NT2/D1 (cell line): ENCODE measurements at regions not wholly inside any gene's neighbourhood (a gene's known extent, or its start where the extent isn't known, plus 50 kb on each side); places are given as distances from the start of the nearest gene placed in this dataset.
A peak's percentile ranks its signal among the peaks of the same experiment; 100 is the strongest.
"Not testable (repeated sequence)": the region's sequence is repeated elsewhere in the genome, so short reads cannot be mapped to it uniquely, and the experiment has no call there.

Source experiments
- DNase-seq: peaks from one replicate; pipeline ENCODE4 v3.0.0-alpha.2; 2011; ENCODE audit warnings: low read depth, low spot score
- H3K27me3 ChIP-seq: 2 replicates; pipeline ENCODE4 v1.6.0; 2011; ENCODE audit warnings: mild to moderate bottlenecking; ENCODE audit not compliant: insufficient read length, insufficient read depth
- H3K36me3 ChIP-seq: 2 replicates; pipeline ENCODE4 v1.6.1; 2011; ENCODE audit warnings: mild to moderate bottlenecking, low read length, mixed read lengths; ENCODE audit not compliant: insufficient read depth, insufficient read length
- H3K4me1 ChIP-seq: 2 replicates; pipeline ENCODE4 v1.5.1; 2011; ENCODE audit not compliant: insufficient read depth, insufficient read length
- H3K4me3 ChIP-seq: 2 replicates; pipeline ENCODE4 v1.5.1; 2011; ENCODE audit warnings: low read depth; ENCODE audit not compliant: insufficient read length
- H3K9ac ChIP-seq: 2 replicates; pipeline ENCODE4 v1.6.0; 2011; ENCODE audit warnings: low read depth; ENCODE audit not compliant: insufficient read length
- H3K9me3 ChIP-seq: 2 replicates; pipeline ENCODE4 v1.5.1; 2011; ENCODE audit warnings: mild to moderate bottlenecking, low read length; ENCODE audit not compliant: insufficient read depth

DNA sequence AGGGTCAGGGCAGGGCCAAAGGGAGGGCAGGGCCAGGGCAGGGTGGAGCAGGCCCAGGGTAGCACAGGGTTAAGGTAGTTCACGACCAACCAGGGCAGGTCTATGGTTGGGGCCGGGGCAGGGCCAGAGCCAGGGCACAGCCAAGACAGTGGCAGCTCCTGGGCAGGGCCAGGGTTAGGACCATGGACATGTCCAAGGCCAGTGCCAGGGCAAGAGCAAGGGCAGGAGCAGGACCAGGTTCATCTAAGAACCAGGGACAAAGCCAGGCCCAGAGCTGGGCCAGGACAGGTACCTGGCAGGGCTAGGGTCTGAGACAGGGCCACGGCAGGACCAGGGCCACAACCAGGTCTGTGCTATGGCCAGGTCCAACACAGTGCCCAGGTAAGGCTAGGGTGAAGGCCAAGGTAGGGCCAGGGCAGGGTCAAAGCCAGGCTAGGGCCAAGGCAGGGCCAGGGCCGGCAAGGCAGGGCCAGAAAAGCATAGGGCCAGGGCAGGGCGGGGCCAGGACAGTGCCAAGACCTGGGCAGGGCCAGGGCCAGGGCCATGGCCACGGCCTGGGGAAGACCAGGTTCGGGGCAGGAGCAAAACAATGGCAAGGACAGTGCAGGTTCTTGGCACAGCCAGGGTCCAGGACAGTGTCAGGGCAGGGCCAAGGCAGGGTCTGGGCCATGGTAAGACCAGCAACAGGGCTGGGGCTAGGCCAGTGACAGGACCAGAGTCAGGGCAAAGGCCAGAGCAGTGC, 2874.4 kb downstream of the RPIA start:
- not testable (repeated sequence) for H3K9me3 ChIP-seq, DNase-seq

DNA sequence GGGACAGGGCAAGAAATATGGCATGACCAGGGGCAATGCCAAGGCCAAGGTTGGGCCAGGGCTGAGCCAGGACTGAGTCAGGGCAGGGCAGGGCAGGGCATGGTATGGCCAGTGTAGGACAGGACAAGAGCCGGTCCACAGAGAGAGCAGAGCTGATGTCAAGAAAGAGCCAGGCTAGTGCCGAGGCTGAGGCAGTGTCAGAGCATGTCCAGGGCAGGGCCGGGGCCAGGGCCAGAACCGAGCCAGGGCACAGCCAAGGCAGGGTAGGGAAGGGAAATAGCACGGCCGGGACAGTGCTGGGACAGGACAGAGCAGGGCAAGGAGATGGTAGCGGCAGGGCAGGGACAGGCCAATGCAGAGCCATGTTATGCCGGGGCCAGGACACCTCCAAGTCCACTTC, 2875.1 kb downstream of the RPIA start:
- H3K27me3 ChIP-seq, DNase-seq, H3K4me3 ChIP-seq, H3K9ac ChIP-seq, H3K4me1 ChIP-seq, H3K36me3 ChIP-seq, H3K9me3 ChIP-seq: not testable (repeated sequence)

More for the DNA sequence above, 2874.4 kb downstream of the RPIA start:
- H3K9ac ChIP-seq, H3K27me3 ChIP-seq, H3K36me3 ChIP-seq, H3K4me1 ChIP-seq, H3K4me3 ChIP-seq: not testable (repeated sequence)

DNA sequence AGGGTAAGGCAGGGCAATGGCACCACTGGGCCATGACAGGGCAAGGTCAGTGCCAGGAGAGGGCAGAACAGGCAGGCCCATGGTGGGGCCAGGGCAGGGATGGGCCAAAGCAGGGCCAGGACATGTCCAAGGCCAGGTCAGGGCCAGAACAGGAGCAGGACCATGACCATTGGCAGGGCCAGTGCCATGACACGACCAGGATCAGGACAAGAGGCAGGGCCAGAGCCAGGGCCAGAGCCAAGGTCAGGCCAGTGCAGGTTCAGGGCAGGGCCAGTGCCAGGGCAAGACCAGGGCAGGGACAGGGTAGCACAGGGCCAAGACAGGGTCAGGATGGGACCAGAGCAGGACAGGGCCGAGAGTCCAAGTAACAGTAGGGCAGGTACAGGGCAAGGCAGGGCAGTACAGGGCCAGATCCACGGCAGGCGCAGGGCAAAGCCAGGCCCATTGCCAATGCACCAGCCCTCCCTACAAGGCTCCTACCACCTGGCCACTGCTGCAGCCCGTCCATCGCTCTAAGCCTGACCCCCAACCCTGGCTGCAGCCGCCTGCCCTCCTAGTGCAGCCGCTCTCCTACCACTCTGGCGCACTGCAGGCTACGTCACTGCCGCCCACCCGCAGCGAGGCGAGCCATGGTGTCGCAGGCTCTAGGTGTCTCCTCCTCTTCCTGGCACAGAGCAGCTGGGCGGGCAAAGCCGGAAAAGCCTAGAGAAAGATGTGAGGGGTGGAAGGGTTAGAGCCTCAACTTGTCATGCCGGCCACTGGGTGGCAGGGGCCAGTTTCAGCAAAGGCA, 2876.3 kb downstream of the RPIA start:
- not testable (repeated sequence) for H3K4me1 ChIP-seq, H3K36me3 ChIP-seq, DNase-seq, H3K27me3 ChIP-seq, H3K9me3 ChIP-seq, H3K4me3 ChIP-seq, H3K9ac ChIP-seq

DNA sequence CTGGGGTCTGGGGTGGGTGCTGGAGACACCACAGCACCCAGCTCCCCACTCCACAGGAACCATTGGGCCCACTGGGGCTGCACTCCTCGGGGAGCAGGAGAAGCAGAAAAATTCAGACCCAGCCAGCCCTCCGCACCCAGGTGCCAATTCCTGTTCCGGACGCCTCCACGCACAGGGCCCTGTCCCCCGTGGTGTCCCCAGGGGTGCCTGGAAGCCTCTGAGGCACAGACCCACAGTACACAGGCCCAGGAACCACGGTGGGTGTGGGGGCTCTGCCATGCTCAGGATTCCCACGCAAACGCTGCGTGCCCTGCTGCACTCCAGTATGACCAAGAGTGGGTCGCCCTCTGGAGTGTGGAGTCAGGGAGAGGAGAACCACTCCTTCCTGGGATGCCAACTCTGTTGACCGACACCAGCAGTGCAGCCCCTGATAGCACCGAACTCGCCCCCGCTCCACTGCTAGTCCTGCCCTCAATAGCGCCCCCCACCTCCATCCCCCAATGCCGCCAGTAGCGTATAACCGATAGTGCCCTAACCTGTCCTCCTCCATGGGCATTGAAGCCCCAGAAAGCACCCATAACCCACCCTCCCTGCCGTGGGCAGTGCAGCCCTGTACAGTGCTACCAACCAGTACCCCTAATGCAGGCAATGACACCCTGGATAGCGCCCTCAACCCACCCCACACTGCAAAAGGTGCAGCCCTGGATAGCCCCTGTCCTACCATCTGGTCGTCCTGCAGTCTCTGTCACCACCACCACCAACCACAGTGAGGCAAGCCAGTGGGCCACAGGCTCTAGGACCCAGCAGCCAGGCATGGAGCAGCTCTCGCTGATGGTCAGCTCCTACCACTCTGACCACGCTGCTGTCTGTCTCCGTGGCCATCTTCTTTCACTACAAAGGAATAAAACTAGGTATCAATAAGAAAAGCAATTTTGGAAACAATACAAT, 2877.2 kb downstream of the RPIA start:
- H3K4me3 ChIP-seq, DNase-seq, H3K9me3 ChIP-seq, H3K9ac ChIP-seq, H3K27me3 ChIP-seq, H3K4me1 ChIP-seq, H3K36me3 ChIP-seq: not testable (repeated sequence)

DNA sequence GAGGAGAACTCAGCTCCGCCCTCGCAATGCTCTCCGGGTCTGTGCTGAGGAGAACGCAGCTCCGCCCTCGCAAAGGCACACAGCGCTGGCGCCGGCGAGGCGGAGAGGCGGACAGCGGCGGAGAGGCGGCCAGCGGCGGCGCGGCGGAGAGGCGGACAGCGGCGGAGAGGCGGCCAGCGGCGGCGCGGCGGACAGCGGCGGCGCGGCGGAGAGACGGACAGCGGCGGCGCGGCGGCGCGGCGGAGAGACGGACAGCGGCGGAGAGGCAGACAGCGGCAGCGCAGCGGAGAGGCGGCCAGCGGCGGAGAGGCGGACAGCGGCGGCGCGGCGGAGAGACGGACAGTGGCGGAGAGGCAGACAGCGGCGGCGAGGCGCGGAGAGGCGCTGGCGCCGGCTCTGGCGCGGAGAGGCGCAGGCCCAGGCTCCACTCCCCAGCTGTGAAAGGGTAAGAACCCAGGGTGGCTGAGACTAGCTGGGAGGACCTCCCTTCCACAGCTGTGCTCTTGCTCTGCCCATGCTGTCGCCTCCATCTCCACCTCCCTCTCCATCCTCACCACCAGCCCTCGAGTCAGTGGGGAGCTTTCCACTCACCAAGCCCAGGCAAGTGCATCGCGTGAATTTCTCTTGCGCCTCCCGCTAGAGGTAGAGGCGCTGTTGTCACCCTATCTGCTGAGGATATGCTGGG, 2879.9 kb downstream of the RPIA start:
- Histone ChIP-seq H3K9ac (peak overlapping the region; percentile 64), H3K4me3 (peak overlapping the region; percentile 46)
- peak; percentile 18 for DNase-seq
- not testable (repeated sequence) for H3K4me1 ChIP-seq, H3K9me3 ChIP-seq, H3K27me3 ChIP-seq, H3K36me3 ChIP-seq

DNA sequence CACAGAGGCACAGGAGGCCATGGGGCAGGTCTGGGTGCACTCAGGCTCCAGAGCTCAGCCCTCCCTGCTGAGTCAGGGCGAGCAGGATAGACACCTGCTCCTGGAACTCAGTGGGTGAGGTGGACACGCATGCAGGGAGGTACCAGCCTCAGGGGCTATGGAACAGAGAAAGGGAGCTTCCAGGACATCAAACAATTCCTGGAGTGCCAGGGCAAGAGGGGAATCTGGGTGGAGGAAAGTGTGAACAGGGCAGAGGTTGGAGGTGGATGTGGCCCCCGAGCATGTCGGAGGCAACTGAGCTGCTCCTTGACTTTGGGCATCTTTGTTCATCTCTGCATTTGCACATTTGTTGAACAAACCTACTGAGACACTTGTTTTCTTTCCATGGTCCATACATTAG, 2881.5 kb downstream of the RPIA start:
- not testable (repeated sequence) for DNase-seq, H3K9ac ChIP-seq, H3K4me1 ChIP-seq, H3K9me3 ChIP-seq, H3K27me3 ChIP-seq, H3K36me3 ChIP-seq, H3K4me3 ChIP-seq

DNA sequence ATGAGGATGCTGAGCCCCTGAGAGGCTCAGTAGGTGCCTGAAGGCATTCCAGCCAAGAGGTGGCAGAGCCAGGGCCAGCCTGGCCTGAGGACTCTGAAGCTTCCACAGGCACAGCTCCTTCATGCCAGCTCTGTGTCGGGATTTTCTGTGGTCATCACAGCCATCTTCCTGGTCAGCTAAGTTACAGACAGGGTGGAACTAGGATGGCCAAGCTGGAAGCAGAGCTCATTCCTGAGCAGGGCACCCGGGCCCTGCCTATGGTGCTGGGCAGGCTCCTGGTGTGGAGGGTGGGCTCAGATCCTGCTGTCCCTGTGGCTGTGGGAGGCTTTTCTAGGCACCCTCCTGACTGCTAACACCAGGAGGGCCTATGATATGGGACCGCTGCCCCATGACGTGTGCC, 2882.3 kb downstream of the RPIA start:
- not testable (repeated sequence) for H3K9ac ChIP-seq, H3K36me3 ChIP-seq, H3K9me3 ChIP-seq, H3K4me1 ChIP-seq, DNase-seq, H3K4me3 ChIP-seq, H3K27me3 ChIP-seq

DNA sequence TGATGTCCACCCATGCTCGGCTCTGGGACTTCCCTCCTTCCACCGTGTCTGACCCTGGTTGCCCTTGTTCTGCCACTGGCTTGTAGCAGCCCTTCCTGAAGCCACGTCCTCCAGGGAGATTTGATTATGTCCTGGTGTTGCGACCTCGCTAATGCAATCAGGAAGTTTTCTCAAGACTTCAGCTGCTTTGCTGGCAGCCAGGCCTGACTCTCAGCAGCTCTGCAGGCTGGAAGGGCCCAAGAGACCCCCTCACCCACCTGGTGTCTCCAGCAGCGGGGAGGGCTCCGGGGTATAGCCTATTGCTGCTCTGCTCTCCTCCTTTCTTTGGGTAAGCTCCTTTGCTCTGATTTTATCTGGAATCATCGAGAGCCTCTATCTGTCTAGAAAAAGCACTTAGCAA, 2882.8 kb downstream of the RPIA start:
- not testable (repeated sequence) for H3K4me1 ChIP-seq, DNase-seq, H3K9ac ChIP-seq, H3K36me3 ChIP-seq, H3K4me3 ChIP-seq, H3K9me3 ChIP-seq, H3K27me3 ChIP-seq

DNA sequence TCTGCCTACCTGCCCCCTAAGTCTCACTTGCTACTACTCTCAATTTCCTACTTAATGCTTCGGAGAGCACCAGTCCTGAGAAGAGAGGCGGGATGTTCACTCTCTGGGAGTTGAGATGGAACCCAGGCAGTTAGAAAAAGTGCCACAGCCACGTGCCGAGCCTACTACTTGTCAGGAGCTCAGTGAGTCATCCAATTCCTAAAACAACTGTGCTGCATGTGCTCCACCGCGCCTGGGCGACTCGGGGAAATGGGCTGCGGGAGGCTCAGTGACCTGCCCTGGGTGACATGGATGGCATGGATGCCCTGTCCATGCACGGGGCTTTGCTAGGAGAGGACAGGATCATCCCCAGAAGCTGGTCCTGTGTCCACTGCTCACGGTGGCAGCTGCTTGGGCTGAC, 2884.2 kb downstream of the RPIA start:
- H3K36me3 ChIP-seq, H3K9ac ChIP-seq, DNase-seq, H3K4me1 ChIP-seq, H3K9me3 ChIP-seq, H3K4me3 ChIP-seq, H3K27me3 ChIP-seq: not testable (repeated sequence)

DNA sequence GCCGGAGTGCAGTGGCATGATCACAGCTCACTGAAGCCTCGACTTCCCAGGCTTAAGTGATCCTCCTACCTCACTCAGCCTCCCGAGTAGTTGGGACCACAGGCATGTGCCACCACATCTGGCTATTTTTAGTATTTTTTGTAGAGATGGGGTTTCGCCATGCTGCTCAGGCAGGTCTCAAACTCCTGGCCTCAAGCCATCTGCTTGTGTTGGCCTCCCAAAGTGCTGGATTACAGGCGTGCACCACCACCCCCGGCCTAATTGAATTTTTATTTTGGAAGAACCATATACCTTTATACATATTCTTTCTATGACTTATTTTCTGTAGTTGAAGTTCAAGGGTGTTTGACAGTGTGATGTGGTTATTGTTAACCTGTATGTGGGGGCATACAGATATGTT, 2885.9 kb downstream of the RPIA start:
- H3K4me3 ChIP-seq, H3K36me3 ChIP-seq, H3K9me3 ChIP-seq, H3K27me3 ChIP-seq, DNase-seq, H3K4me1 ChIP-seq, H3K9ac ChIP-seq: not testable (repeated sequence)

DNA sequence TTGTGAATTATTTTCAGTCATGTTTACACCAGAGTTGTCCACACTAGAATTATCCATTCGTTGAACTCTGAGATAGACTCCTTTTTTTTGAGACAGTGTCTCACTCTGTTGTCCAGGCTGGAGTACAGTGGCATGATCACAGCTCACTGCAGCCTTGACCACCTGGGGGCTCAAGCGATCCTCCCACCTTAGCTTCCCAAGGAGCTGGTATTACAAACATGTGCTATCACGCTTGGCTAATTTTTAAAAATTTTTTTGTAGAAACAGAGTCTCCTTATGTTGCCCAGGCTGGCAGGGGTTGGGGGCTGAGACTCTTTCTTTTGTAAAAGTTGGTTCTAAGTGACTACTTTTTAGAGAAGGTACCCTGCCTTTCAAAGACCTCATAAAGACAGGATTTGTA, 2887.2 kb downstream of the RPIA start:
- not testable (repeated sequence) for H3K27me3 ChIP-seq, H3K36me3 ChIP-seq, H3K4me3 ChIP-seq, H3K9me3 ChIP-seq, H3K9ac ChIP-seq, H3K4me1 ChIP-seq, DNase-seq
